ENCODE measurements at regions not wholly inside any gene's neighbourhood (a gene's known extent, or its start where the extent isn't known, plus 50 kb on each side); places are given as distances from the start of the nearest gene placed in this dataset.

DNA sequence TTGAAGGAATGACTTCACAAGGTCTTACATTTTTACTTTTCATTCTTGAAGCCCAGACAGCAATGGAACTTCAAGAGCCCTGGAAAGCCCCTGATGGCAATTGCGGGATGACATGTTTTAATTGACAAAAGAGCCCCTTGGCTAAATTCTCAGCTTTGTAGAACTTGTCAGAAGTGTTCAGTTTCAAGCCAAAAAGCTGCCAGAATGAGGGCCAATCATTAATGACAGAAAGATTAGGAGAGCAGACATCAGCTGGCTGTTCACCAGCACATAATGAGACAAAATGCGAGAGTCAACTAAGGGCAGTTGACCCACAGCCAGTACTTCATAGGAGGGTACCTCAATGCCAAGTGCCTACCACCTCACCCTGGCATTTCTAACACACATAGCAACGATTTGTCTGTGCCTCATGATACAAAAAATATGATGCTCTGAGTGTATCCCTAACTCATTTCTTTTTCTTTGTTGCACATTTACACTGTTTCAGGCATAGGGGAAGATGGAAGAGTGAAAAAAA is 243.1 kb downstream of the MYLK4 start:
- TF ChIP-seq, protein P1, sequence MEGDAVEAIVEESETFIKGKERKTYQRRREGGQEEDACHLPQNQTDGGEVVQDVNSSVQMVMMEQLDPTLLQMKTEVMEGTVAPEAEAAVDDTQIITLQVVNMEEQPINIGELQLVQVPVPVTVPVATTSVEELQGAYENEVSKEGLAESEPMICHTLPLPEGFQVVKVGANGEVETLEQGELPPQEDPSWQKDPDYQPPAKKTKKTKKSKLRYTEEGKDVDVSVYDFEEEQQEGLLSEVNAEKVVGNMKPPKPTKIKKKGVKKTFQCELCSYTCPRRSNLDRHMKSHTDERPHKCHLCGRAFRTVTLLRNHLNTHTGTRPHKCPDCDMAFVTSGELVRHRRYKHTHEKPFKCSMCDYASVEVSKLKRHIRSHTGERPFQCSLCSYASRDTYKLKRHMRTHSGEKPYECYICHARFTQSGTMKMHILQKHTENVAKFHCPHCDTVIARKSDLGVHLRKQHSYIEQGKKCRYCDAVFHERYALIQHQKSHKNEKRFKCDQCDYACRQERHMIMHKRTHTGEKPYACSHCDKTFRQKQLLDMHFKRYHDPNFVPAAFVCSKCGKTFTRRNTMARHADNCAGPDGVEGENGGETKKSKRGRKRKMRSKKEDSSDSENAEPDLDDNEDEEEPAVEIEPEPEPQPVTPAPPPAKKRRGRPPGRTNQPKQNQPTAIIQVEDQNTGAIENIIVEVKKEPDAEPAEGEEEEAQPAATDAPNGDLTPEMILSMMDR (IDR thresholded peaks at IDR 0.05), result no peak
- peaks cover 3% of the 10 kb centered on the region for H3K27me3 Mint-ChIP-seq (ENCODE audit: unreplicated experiment)
- no peak overlapping the region for H3K4me3 Mint-ChIP-seq (ENCODE audit: unreplicated experiment)
- no peaks in the 10 kb centered on the region for H3K9me3 Mint-ChIP-seq (ENCODE audit: unreplicated experiment)
- no peak overlapping the region for H3K27ac Mint-ChIP-seq (ENCODE audit: unreplicated experiment)
- H3K36me3 Mint-ChIP-seq (ENCODE audit: unreplicated experiment), result peaks cover 2% of the 10 kb centered on the region
- no peak for DNase-seq (ENCODE audit: extremely low spot score, unreplicated experiment)
- peaks cover 35% of the 10 kb centered on the region for H3K4me1 Mint-ChIP-seq (ENCODE audit: unreplicated experiment)

DNA sequence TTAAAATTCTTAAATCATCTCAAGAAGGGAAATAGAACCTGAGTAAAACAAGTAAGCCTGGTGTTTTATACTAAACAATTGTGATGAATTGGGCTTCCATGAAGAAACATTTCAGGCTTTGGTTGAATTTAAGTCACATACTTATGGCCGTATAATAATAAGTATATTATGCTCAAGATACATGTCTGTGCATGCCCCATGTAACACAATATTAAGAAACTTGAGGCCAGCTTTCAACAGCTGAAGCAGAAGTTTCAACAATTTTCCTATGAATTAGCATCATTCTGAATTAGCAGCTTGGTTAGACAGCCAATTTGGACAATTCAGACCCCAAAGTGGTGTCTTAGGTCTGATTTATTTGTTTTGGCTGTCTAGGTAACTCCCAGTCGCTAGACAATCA is 243.7 kb downstream of the MYLK4 start:
- H3K36me3 Mint-ChIP-seq (ENCODE audit: unreplicated experiment), result peaks cover 2% of the 10 kb centered on the region
- TF ChIP-seq, protein P1 (IDR thresholded peaks at IDR 0.05), result no peak
- no peaks in the 10 kb centered on the region for H3K9me3 Mint-ChIP-seq (ENCODE audit: unreplicated experiment)
- no peak overlapping the region for H3K27ac Mint-ChIP-seq (ENCODE audit: unreplicated experiment)
- H3K4me3 Mint-ChIP-seq (ENCODE audit: unreplicated experiment), result no peak overlapping the region
- no peak for DNase-seq (ENCODE audit: extremely low spot score, unreplicated experiment)
- H3K27me3 Mint-ChIP-seq (ENCODE audit: unreplicated experiment), result peaks cover 3% of the 10 kb centered on the region
- H3K4me1 Mint-ChIP-seq (ENCODE audit: unreplicated experiment), result peaks cover 39% of the 10 kb centered on the region

DNA sequence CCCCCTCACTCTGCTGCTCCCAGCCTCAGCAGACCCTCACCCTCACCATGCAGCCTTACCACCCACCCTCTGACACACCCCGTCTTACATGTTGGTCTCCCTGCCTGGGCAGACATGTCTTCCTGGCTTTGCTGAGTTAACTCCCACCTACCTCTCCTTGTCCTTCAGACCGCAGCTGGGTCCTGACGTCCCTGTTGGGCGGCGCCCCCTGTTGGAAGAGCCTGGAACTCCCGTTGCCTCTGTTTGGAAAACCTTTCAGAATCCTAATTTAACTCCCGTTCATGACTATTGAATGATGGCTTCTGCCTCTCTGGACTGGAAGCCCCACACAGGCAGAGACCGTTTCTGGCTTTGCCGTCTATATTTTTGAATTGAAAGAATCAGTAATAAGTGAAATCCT is 245.1 kb downstream of the MYLK4 start:
- Mint-ChIP-seq H3K27ac (ENCODE audit: unreplicated experiment) (peak overlapping the region; percentile 72), H3K4me3 (ENCODE audit: unreplicated experiment) (no peak overlapping the region)

DNA sequence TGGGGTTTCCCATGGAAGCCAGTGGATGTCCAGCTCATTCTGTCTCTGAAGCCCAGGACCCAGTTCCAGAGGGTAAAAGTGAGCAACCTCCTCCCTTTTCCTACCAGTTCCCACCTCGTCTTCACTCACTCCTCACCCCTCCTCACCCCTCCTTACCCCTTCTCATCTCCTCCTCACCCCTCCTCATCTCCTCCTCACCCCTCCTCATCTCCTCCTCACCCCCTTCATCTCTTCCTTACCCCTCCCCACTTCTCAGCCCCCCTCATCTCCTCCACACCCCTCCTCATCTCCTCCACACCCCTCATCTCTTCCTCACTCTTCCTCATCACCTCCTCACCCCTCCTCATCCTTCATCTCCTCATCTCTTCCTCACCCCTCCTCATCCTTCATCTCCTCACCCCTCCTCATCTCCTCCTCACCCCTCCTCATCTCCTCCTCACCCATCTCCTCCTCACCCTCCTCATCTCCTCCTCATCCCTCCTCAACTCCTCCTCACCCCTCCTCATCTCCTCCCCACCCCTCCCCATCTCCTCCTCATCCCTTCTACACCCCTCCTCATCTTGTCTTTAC is 246.1 kb downstream of the MYLK4 start:
- DNase-seq (ENCODE audit: extremely low spot score, unreplicated experiment), result no peak
- Mint-ChIP-seq H3K27me3 (ENCODE audit: unreplicated experiment) (peaks cover 3% of the 10 kb centered on the region), H3K4me3 (ENCODE audit: unreplicated experiment) (no peak overlapping the region), H3K4me1 (ENCODE audit: unreplicated experiment) (peaks cover 45% of the 10 kb centered on the region), H3K27ac (ENCODE audit: unreplicated experiment) (peak overlapping the region; percentile 93), H3K9me3 (ENCODE audit: unreplicated experiment) (no peaks in the 10 kb centered on the region), H3K36me3 (ENCODE audit: unreplicated experiment) (peaks cover 2% of the 10 kb centered on the region)
- TF ChIP-seq, protein P1 (IDR thresholded peaks at IDR 0.05), result no peak

More for the DNA sequence above, 245.1 kb downstream of the MYLK4 start:
- Mint-ChIP-seq H3K9me3 (ENCODE audit: unreplicated experiment) (no peaks in the 10 kb centered on the region), H3K4me1 (ENCODE audit: unreplicated experiment) (peaks cover 45% of the 10 kb centered on the region), H3K36me3 (ENCODE audit: unreplicated experiment) (peaks cover 2% of the 10 kb centered on the region), H3K27me3 (ENCODE audit: unreplicated experiment) (peaks cover 3% of the 10 kb centered on the region)
- TF ChIP-seq, protein P1 (IDR thresholded peaks at IDR 0.05), result peak; percentile 40
- DNase-seq (ENCODE audit: extremely low spot score, unreplicated experiment), result peak; percentile 82

DNA sequence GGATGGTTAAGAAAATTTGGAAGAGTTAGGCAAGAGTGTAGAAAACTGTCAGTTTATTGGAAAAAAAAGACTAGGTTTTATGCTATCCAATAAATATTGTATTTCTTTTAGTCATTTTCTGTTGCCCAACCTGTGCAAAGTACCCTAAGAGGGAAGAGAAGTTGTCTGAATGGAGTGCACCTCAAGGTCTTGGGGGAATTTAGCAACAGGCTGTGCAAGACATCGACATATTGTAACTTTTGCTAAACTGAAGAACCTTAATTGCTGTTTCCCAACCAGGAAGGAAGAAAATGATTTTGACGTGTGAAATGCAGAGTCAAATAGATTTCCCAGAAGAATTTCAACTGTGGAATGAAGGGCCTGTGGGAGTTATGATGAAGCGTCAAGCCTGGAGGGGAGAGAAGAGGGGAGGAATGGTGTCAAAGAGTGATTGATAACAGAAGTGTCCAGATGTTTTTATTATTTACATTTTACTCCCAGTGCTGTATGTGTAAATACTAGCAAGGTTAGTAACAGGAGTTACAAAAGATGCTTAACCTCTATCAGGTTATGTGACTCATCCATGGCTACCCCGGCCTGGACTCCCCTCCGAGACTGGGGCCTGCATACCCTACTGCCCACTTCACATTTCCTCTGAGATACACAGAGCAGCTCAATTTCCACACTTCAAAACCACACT is 246.8 kb downstream of the MYLK4 start:
- DNase-seq (ENCODE audit: extremely low spot score, unreplicated experiment), result peak; percentile 74

More for the DNA sequence above, 246.8 kb downstream of the MYLK4 start:
- peaks cover 45% of the 10 kb centered on the region for H3K4me1 Mint-ChIP-seq (ENCODE audit: unreplicated experiment)
- no peak overlapping the region for H3K4me3 Mint-ChIP-seq (ENCODE audit: unreplicated experiment)
- TF ChIP-seq, protein P1 (IDR thresholded peaks at IDR 0.05), result no peak
- H3K36me3 Mint-ChIP-seq (ENCODE audit: unreplicated experiment), result peaks cover 2% of the 10 kb centered on the region
- H3K27ac Mint-ChIP-seq (ENCODE audit: unreplicated experiment), result peak overlapping the region; percentile 93
- H3K27me3 Mint-ChIP-seq (ENCODE audit: unreplicated experiment), result peaks cover 3% of the 10 kb centered on the region
- no peaks in the 10 kb centered on the region for H3K9me3 Mint-ChIP-seq (ENCODE audit: unreplicated experiment)

All from osteocyte (in vitro differentiated cells).